SK-N-SH (cell line): ENCODE measurements at regions not wholly inside any gene's neighbourhood (a gene's known extent, or its start where the extent isn't known, plus 50 kb on each side); places are given as distances from the start of the nearest gene placed in this dataset.

Source experiments
- CHD2 ChIP-seq: fragments of 150-350 bp; IDR thresholded peaks from 2 replicates; pipeline ENCODE4 v1.6.1; 2018; ENCODE audit warnings: low read length; ENCODE audit not compliant: partially characterized antibody
- GABPA ChIP-seq: IDR thresholded peaks from 2 replicates; pipeline ENCODE4 v1.4.0; 2012; ENCODE audit warnings: low read depth, mild to moderate bottlenecking
- JUND ChIP-seq: IDR thresholded peaks from 2 replicates; pipeline ENCODE4 v1.4.0; 2012
- POLR2AphosphoS5 ChIP-seq: IDR thresholded peaks from 2 replicates; pipeline ENCODE4 v1.6.1; 2012; ENCODE audit warnings: low read depth, low read length
- RAD21 ChIP-seq: IDR thresholded peaks from 2 replicates; pipeline ENCODE4 v1.6.1; 2012; ENCODE audit warnings: mild to moderate bottlenecking, low read length
- RFX5 ChIP-seq: IDR thresholded peaks from 2 replicates; pipeline ENCODE4 v1.6.1; 2012; ENCODE audit warnings: mild to moderate bottlenecking, improper control_type of control experiment, low read length
- TAF1 ChIP-seq: IDR thresholded peaks from 2 replicates; pipeline ENCODE4 v1.6.1; 2012; ENCODE audit warnings: low read depth, mild to moderate bottlenecking, low read length, moderate library complexity, borderline replicate concordance
- TCF12 ChIP-seq: IDR thresholded peaks from 2 replicates; pipeline ENCODE4 v1.4.0; 2012
- TF ChIP-seq, protein P1 (sequence below): fragments of 200-600 bp; sonication (generic); IDR thresholded peaks from 2 replicates; pipeline ENCODE4 v1.6.1; 2017; ENCODE audit warnings: antibody characterized with exemption, mild to moderate bottlenecking, moderate library complexity
- TF ChIP-seq, protein P2 (sequence below): fragments of 150-350 bp; IDR thresholded peaks from 2 replicates; pipeline ENCODE4 v1.6.1; 2017; ENCODE audit warnings: antibody characterized with exemption, low read length, low read depth, borderline replicate concordance
- TF ChIP-seq, protein P3 (sequence below): IDR thresholded peaks from 2 replicates; pipeline ENCODE4 v1.4.0; 2012; ENCODE audit warnings: low read depth

DNA sequence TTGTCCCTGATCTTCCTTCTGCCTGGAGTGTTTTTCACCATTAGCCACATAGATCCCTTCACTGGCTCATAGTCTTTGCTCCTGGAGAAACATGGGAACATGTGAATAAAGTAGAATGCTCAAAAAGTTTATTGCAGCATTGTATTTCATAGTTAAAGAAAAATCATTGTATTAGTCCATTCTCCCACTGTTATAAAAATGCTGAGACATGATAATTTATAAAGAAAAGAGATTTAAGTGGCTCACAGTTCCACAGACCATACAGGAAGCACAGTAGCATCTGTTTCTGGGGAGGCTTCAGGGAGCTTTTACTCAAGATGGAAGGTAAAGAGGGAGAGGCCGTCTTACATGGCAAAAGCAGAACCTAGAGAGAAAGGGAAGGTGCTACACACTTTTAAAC lies 238.3 kb upstream of the OR4E1 start:
- TF ChIP-seq, protein P1, sequence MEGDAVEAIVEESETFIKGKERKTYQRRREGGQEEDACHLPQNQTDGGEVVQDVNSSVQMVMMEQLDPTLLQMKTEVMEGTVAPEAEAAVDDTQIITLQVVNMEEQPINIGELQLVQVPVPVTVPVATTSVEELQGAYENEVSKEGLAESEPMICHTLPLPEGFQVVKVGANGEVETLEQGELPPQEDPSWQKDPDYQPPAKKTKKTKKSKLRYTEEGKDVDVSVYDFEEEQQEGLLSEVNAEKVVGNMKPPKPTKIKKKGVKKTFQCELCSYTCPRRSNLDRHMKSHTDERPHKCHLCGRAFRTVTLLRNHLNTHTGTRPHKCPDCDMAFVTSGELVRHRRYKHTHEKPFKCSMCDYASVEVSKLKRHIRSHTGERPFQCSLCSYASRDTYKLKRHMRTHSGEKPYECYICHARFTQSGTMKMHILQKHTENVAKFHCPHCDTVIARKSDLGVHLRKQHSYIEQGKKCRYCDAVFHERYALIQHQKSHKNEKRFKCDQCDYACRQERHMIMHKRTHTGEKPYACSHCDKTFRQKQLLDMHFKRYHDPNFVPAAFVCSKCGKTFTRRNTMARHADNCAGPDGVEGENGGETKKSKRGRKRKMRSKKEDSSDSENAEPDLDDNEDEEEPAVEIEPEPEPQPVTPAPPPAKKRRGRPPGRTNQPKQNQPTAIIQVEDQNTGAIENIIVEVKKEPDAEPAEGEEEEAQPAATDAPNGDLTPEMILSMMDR = no peak
- TF ChIP-seq TAF1 (no peak), RFX5 (no peak), RAD21 (no peak), JUND (no peak), CHD2 (no peak), TCF12 (no peak), POLR2AphosphoS5 (no peak), GABPA (no peak)
- TF ChIP-seq, protein P2, sequence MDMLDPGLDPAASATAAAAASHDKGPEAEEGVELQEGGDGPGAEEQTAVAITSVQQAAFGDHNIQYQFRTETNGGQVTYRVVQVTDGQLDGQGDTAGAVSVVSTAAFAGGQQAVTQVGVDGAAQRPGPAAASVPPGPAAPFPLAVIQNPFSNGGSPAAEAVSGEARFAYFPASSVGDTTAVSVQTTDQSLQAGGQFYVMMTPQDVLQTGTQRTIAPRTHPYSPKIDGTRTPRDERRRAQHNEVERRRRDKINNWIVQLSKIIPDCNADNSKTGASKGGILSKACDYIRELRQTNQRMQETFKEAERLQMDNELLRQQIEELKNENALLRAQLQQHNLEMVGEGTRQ = no peak
- TF ChIP-seq, protein P3, sequence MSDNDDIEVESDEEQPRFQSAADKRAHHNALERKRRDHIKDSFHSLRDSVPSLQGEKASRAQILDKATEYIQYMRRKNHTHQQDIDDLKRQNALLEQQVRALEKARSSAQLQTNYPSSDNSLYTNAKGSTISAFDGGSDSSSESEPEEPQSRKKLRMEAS = no peak
